ENCODE measurements at regions not wholly inside any gene's neighbourhood (a gene's known extent, or its start where the extent isn't known, plus 50 kb on each side); places are given as distances from the start of the nearest gene placed in this dataset.

- TF ChIP-seq, protein P1, sequence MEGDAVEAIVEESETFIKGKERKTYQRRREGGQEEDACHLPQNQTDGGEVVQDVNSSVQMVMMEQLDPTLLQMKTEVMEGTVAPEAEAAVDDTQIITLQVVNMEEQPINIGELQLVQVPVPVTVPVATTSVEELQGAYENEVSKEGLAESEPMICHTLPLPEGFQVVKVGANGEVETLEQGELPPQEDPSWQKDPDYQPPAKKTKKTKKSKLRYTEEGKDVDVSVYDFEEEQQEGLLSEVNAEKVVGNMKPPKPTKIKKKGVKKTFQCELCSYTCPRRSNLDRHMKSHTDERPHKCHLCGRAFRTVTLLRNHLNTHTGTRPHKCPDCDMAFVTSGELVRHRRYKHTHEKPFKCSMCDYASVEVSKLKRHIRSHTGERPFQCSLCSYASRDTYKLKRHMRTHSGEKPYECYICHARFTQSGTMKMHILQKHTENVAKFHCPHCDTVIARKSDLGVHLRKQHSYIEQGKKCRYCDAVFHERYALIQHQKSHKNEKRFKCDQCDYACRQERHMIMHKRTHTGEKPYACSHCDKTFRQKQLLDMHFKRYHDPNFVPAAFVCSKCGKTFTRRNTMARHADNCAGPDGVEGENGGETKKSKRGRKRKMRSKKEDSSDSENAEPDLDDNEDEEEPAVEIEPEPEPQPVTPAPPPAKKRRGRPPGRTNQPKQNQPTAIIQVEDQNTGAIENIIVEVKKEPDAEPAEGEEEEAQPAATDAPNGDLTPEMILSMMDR (IDR thresholded peaks at IDR 0.05), result no peak
- no peak for TF ChIP-seq POLR2A (IDR thresholded peaks at IDR 0.05)
These were observed 781.0 kb upstream of the ARGLU1 start for GRCh38 chr13:107348925-107349324.

Measured in thyroid gland (tissue), 4 donors.